HG02943 (cell line): ENCODE measurements at regions not wholly inside any gene's neighbourhood (a gene's known extent, or its start where the extent isn't known, plus 50 kb on each side); places are given as distances from the start of the nearest gene placed in this dataset.
"Not testable (repeated sequence)": the region's sequence is repeated elsewhere in the genome, so short reads cannot be mapped to it uniquely, and the experiment has no call there.

ENCODE experiments used
- ATAC-seq: cut with Tn5 transposase; IDR thresholded peaks from one replicate; pipeline ENCODE4 v1.9.1; 2021; ENCODE audit warnings: mild to moderate bottlenecking, low read depth, moderate library complexity; ENCODE audit not compliant: unreplicated experiment

- ATAC-seq: no peak
Measured at GRCh38 chr20:48153103-48153502, 367.8 kb upstream of the SULF2 start.

- ATAC-seq: no peak
Measured at GRCh38 chr20:48150568-48150967, 365.3 kb upstream of the SULF2 start.

DNA sequence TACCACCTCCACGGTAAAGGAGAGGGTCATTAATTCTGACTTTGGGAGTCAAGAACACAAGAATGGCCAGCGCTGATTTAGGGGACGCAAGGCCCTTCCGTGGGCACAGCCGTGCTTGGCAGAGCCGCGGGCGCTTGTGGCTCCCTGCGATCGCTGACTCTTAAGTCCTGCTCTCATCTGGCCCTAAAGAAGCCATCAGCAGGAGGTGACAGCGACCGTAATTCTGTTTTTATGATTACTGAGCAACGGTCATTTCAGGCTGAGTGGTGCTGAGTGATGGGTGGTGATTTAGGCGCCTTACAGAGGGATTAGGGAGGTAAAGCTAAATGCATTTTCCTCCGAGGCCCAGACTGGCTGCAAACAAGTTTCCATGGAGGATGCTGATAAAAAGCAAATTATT lies 364.6 kb upstream of the SULF2 start:
- no peak for ATAC-seq

DNA sequence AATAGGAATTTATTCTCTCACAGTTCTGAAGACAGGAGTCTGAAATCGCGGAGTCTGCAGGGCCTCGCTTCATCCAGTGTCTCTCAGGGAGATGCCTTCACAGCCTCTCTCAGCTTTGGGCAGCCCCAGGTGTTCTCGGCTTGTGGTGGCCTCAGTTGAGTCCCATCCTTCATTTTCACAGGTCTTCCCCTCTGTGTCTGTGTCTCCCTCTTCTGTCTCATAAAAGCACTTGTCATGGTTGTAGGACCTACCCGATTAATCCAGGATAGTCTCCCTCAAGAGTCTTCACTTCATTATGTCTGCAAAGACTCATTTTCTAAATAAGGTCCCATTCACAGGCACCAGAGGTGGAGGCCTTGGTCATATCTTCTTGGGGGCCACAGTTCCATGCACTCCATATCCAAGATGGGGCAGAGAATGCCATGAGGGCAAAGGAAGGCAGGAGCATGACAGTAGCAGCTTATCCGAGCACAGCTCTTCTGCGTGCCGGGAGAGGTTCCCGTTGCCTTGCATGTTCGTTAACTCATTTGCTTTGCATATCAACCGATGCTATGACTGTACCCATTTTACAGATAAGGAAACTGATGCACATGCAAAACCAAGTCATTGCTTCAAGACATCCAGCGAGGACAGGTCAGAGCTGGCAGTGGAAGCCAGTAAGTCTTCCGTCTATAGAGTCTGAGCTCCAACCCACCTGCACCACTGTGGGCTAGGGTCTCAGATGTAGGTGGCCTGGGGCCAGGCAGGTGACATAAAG lies 363.8 kb upstream of the SULF2 start:
- no peak for ATAC-seq

- ATAC-seq: no peak
Measured at GRCh38 chr20:48148020-48148419, 362.7 kb upstream of the SULF2 start.

- ATAC-seq: no peak
Measured at GRCh38 chr20:48147311-48147710, 362.0 kb upstream of the SULF2 start.

DNA sequence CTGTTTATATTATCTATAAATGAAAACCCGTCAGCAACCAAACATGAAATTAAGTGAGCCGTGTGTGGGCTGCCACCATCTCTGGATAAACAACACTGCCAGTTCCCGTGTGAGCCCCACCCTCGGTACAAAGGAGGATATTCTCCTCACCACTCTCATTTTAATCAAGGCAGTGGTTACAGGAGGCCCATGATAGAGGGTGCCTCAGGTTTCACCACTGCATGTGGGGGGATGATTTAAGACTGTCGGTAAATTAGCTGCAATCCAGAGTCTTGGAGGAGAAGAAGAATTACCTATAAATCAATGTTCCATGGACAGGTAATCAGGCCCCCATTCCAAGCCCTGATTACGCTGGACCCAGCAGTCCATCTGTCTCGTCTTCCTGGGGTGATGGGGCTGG lies 361.6 kb upstream of the SULF2 start:
- no peak for ATAC-seq

DNA sequence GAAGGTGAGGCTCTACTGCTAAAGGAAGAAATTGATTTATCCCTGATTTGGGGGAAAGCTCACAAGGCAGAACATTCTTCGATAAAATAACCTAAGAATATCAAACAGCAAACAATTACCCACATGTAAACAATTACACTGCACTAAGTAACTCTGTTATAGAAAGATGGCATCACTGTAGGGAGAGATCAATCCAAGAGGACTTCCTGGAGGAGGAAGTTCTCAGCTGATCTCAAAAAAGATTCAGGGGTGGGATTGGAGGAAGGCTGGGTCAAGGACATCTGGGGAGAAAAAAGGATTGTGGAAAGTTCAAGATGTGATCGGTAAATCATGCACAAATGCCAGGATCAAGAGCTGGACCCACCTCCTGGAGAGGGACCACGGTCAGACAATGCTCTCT lies 361.0 kb upstream of the SULF2 start:
- ATAC-seq: no peak

GRCh38 chr20:48143435-48144081 lies 358.3 kb upstream of the SULF2 start:
- no peak for ATAC-seq

GRCh38 chr20:48142516-48142773 lies 357.2 kb upstream of the SULF2 start:
- no peak for ATAC-seq

DNA sequence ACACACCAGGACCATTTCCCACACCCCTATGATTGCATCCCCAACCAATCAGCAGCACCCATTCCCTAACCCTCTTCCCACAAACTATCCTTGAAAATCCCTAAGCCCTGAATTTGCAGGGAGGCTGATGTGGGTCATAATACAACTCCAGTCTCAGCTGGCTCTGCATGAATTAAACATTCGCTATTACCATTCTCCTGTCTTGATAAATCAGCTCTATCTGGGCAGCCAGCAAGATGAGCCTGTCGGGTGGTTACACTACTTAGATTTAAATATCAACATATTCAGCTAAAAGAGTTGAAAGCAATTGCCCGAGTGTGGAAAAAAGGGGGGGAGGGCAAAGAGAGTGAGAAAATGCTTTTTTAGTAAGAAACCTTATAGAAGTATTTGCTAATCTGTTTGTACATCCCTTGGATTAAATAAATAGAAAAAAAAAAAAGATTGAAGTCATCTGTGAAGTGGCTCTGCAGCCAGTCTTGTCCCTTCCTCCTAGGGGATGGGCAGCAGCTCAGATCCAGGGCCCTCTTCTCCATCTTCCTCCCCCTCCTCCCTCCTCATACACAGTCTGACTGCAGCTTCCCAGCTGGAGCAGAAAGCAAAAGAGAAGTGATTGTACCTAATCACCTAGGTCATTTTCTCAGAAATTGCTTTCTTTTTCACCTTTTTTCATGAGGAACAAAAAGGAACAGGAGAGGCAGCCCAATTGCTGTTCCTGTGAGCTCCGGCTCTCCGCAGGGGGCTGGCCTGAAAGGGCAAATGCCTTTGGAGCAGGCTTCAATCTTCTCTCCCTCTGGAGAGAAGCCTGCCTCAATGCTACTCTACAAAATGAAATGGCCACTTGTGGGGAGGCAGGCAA lies 356.6 kb upstream of the SULF2 start:
- no peak for ATAC-seq

DNA sequence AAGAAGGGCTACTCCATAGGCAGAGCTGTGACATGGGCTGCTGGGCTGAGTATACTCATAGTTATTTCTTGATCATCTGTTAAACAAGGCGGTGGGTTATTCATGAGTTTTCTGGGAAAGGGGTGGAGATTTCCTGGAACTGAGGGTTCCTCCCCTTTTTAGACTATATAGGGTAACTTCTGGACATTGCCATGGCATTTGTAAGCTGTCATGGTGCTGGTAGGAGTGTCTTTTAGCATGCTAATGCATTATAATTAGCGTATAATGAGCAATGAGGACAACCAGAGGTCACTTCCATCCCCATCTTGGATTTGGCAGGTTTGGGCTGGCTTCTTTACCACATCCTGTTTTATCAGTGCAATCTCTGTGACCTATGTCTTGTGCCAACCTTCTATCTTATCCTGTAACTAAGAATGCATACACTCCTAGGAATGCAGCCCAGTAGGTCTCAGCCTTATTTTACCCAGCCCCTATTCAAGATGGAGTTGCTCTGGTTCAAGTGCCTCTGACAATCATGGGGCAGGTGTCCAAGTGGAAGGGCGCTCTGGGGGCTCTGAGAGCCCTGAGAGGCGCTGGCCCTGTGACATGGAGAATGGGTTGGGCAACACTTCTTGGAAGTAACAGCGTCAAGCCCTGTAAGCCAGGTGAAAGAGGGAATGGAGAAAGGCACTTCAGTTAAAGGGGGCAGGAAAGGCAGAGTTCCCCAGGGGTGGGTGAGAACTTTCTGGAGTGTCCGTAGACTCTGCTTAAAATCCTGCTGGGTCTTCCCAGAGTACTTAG lies 354.2 kb upstream of the SULF2 start:
- no peak for ATAC-seq

GRCh38 chr20:48132834-48133233 lies 347.6 kb upstream of the SULF2 start:
- no peak for ATAC-seq

GRCh38 chr20:48131581-48131980 lies 346.3 kb upstream of the SULF2 start:
- no peak for ATAC-seq

DNA sequence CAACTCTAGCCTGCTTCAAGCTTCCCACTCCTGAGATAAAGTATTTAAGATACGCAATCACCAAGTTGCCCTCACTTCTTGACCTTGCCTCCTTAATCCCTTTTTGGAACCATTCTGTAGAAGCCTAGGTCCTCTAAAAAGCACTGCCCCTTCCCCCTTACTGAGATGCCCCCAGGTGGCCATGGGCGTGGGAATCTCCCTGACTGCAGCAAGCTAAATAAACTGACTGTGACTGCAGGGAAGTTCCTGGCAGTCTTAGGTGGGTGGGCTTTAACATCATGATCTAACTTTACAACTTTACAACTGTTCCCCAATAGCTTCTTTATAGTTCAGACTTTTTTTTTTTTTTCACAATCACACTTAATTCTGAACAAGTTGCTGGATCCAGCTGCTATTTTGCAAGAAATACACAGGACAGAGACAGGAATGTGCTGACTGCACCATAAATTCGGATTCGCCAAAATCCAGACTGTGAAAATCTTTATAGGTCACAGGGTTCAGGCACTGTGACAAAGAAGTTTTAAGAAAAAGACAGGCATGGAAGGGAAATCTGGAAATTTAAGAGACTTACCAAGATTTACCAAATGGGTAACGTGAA lies 344.2 kb upstream of the SULF2 start:
- ATAC-seq: no peak

- no peak for ATAC-seq
Measured at GRCh38 chr20:48128436-48128835, 343.2 kb upstream of the SULF2 start.

DNA sequence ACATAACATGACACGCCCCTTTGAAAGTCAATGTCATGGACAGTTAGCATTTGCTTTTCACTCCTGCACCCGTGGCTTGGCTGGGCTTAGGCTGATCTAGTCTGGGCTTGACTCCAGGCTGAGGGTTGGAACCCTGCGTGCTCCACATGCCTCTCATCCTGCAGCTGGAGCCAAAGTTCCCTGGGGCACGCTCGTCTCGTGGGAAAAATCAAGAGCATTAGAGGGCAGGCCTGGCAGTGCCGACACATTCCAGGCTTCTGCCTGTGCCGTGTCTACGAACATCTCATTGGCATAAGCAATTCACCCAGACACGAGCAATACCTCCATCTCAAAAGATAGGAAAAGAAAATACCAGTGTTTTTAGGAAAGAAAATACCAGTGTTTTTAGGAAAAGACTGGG lies 342.7 kb upstream of the SULF2 start:
- ATAC-seq: not testable (repeated sequence)

DNA sequence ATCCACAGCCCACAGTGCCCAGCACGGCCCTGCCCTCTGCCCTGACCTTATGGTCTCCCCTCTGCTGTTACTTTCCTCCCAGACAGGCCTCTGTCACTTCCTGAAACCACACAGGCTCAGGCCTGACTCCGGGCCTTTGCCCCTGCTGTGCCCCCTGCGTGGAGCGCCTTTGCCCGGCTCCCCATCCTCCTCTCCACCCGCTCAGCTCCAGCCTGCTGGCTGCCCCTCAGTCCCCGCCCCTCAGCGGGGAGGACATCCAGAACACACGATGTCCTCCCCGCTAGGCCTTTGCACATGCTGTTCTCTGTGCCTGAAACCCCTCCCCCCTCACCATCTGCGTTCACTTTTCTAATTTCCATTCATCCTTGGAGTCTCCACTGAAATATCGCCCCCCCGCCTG lies 341.9 kb upstream of the SULF2 start:
- not testable (repeated sequence) for ATAC-seq

GRCh38 chr20:48126227-48126740 lies 341.0 kb upstream of the SULF2 start:
- no peak for ATAC-seq

GRCh38 chr20:48124960-48125359 lies 339.7 kb upstream of the SULF2 start:
- no peak for ATAC-seq
